ENCODE measurements at regions not wholly inside any gene's neighbourhood (a gene's known extent, or its start where the extent isn't known, plus 50 kb on each side); places are given as distances from the start of the nearest gene placed in this dataset.

DNA sequence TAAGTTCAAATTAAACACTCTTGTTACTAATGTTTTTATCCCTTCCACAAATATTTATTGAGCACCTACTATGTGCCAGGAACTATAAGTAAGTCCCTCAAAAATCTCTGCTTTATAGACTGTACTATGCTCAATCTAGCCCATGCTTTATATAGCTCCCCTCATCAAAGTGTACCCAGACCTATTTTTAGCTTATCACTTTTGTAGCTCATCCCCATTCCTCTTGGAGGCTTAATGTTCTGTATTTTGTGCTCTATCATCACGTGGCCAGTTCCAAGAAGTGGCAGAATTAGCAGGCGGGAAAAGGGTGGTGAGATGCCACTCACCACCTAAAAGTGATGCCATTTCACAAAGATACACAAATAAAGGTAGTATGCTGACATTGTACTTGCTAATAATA is 138.1 kb upstream of the BET1 start:
- TF ChIP-seq CTCF (IDR thresholded peaks at IDR 0.05) (no peak), POLR2A (IDR thresholded peaks at IDR 0.05) (no peak)

Data from uterus (tissue), 2 donors.